HFFc6 (cell line): ENCODE measurements at regions not wholly inside any gene's neighbourhood (a gene's known extent, or its start where the extent isn't known, plus 50 kb on each side); places are given as distances from the start of the nearest gene placed in this dataset.

Source experiments
- DNase-seq: peaks from one replicate; pipeline ENCODE4 v3.0.0-alpha.2; 2018
- H3K27ac Mint-ChIP-seq: 2 replicates; pipeline ENCODE4 v1.8.0; 2020; ENCODE audit warnings: mild to moderate bottlenecking, mixed read lengths
- H3K27me3 Mint-ChIP-seq: 2 replicates; pipeline ENCODE4 v1.8.0; 2021; ENCODE audit warnings: mild to moderate bottlenecking, moderate library complexity, mixed read lengths; ENCODE audit not compliant: insufficient read depth
- H3K36me3 Mint-ChIP-seq: 2 replicates; pipeline ENCODE4 v1.8.0; 2021; ENCODE audit warnings: low read depth, mixed read lengths
- H3K4me1 Mint-ChIP-seq: 2 replicates; pipeline ENCODE4 v1.8.0; 2020; ENCODE audit warnings: low read depth, mixed read lengths
- H3K4me3 Mint-ChIP-seq: 2 replicates; pipeline ENCODE4 v1.8.0; 2020; ENCODE audit warnings: mild to moderate bottlenecking, moderate library complexity, mixed read lengths
- H3K9me3 Mint-ChIP-seq: 2 replicates; pipeline ENCODE4 v1.8.0; 2020; ENCODE audit warnings: mild to moderate bottlenecking, mixed read lengths
- TF ChIP-seq, protein P1 (sequence below): fragments of 200-600 bp; sonication (generic); IDR thresholded peaks from 2 replicates; pipeline ENCODE4 v1.5.0; 2021; ENCODE audit warnings: antibody characterized with exemption, mild to moderate bottlenecking

- Mint-ChIP-seq H3K27me3 (no peaks in the 10 kb centered on the region), H3K27ac (no peak overlapping the region), H3K4me1 (no peaks in the 10 kb centered on the region), H3K9me3 (peaks cover 34% of the 10 kb centered on the region), H3K4me3 (no peak overlapping the region), H3K36me3 (0 out of 2 replicates have a peak, but pooled peaks cover 8% of the 10 kb centered on the region)
- DNase-seq: no peak
- TF ChIP-seq, protein P1, sequence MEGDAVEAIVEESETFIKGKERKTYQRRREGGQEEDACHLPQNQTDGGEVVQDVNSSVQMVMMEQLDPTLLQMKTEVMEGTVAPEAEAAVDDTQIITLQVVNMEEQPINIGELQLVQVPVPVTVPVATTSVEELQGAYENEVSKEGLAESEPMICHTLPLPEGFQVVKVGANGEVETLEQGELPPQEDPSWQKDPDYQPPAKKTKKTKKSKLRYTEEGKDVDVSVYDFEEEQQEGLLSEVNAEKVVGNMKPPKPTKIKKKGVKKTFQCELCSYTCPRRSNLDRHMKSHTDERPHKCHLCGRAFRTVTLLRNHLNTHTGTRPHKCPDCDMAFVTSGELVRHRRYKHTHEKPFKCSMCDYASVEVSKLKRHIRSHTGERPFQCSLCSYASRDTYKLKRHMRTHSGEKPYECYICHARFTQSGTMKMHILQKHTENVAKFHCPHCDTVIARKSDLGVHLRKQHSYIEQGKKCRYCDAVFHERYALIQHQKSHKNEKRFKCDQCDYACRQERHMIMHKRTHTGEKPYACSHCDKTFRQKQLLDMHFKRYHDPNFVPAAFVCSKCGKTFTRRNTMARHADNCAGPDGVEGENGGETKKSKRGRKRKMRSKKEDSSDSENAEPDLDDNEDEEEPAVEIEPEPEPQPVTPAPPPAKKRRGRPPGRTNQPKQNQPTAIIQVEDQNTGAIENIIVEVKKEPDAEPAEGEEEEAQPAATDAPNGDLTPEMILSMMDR: no peak
Observed at GRCh38 chr17:70862295-70862694, 693.0 kb downstream of the KCNJ2 start.

DNA sequence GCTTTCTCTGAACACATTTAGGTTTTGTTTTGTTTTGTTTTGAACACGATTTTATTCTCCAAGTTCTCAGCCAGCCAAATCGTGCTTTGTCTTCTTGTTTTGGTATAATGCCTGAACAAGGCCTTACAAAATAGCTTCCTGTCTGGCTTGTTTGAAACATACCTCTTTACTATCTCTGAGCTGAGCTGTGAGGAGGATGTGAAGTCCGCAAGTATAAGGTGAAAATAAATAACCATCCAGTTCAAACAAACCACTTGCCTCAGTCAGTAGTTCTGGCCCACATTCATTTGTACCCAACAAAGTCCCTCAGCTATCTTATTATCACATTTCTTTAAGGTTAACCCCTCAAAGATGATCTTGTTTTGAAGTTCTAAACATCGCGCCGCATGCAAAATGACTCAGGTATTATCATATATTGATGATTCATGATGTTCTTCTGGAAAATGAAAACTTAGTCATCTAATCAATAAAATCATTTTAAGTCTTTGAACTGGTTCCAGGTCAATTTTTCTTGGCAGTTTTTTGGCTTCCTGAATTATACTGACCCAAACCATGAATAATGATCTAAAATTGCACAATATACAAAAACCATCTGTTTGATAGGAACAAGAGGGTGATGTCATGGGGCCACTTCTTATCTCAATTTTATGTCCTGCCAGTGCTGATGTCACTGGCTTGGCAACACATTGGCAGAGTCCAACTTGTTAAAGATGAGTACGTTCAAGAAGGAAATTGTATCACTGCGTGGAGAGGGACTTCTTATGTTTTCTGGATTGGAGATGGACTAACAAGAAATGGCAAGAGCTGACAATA, 694.3 kb downstream of the KCNJ2 start:
- Mint-ChIP-seq H3K27me3 (no peaks in the 10 kb centered on the region), H3K4me1 (no peaks in the 10 kb centered on the region), H3K4me3 (no peak overlapping the region), H3K36me3 (0 out of 2 replicates have a peak, but pooled peaks cover 8% of the 10 kb centered on the region), H3K9me3 (peaks cover 34% of the 10 kb centered on the region), H3K27ac (no peak overlapping the region)
- DNase-seq: no peak
- TF ChIP-seq, protein P1: no peak

- Mint-ChIP-seq H3K9me3 (peaks cover 18% of the 10 kb centered on the region), H3K4me1 (no peaks in the 10 kb centered on the region), H3K4me3 (no peak overlapping the region), H3K27ac (no peak overlapping the region), H3K27me3 (no peaks in the 10 kb centered on the region), H3K36me3 (0 out of 2 replicates have a peak, but pooled peaks cover 8% of the 10 kb centered on the region)
- DNase-seq: no peak
- TF ChIP-seq, protein P1: no peak
Observed at GRCh38 chr17:70865993-70866804, 696.9 kb downstream of the KCNJ2 start.

- TF ChIP-seq, protein P1: no peak
- H3K36me3 Mint-ChIP-seq: 0 out of 2 replicates have a peak, but pooled peaks cover 5% of the 10 kb centered on the region
- no peak overlapping the region for H3K27ac Mint-ChIP-seq
- no peak overlapping the region for H3K4me3 Mint-ChIP-seq
- no peaks in the 10 kb centered on the region for H3K4me1 Mint-ChIP-seq
- no peak for DNase-seq
- peaks cover 17% of the 10 kb centered on the region for H3K9me3 Mint-ChIP-seq
- H3K27me3 Mint-ChIP-seq: no peaks in the 10 kb centered on the region
Observed at GRCh38 chr17:70868149-70868548, 698.8 kb downstream of the KCNJ2 start.

DNA sequence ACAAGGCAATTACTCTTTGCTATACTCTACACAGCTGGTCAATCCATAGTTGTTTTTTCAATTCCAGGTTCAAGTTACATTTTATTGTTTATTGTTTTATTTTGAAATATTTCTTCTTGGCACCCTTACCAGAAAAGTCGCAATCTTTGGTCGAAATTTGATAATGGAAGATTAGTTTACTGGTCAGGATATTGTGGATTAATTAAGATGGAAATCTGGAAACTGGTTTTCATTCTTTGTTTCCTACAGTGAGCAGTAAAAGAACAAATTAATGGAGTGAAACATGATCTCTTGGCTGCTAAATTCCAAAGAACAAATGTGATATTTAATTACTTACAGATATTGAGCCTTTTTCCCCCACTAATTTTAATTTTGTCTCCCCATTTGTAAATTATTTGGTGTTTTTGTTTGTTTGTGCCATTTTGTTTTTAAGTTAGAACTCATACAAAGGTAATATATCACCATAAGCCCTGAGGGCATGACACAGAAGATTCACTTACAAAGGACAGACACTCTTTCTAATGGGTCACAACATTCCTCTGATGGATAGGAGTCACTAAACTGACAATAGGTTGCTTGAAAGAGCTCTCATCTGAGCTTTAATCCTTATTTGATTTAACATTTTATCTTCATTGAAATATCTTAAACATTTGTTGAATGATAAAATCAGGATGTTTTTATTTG, 700.2 kb downstream of the KCNJ2 start:
- Mint-ChIP-seq H3K27ac (no peak overlapping the region), H3K4me1 (no peaks in the 10 kb centered on the region), H3K36me3 (0 out of 2 replicates have a peak, but pooled peaks cover under 1% of the 10 kb centered on the region), H3K4me3 (no peak overlapping the region), H3K27me3 (no peaks in the 10 kb centered on the region; the same call in 1 of the 2 replicates), H3K9me3 (peaks cover 8% of the 10 kb centered on the region)
- no peak for DNase-seq
- TF ChIP-seq, protein P1: no peak
